ENCODE measurements at regions not wholly inside any gene's neighbourhood (a gene's known extent, or its start where the extent isn't known, plus 50 kb on each side); places are given as distances from the start of the nearest gene placed in this dataset.

- TF ChIP-seq, protein P1, sequence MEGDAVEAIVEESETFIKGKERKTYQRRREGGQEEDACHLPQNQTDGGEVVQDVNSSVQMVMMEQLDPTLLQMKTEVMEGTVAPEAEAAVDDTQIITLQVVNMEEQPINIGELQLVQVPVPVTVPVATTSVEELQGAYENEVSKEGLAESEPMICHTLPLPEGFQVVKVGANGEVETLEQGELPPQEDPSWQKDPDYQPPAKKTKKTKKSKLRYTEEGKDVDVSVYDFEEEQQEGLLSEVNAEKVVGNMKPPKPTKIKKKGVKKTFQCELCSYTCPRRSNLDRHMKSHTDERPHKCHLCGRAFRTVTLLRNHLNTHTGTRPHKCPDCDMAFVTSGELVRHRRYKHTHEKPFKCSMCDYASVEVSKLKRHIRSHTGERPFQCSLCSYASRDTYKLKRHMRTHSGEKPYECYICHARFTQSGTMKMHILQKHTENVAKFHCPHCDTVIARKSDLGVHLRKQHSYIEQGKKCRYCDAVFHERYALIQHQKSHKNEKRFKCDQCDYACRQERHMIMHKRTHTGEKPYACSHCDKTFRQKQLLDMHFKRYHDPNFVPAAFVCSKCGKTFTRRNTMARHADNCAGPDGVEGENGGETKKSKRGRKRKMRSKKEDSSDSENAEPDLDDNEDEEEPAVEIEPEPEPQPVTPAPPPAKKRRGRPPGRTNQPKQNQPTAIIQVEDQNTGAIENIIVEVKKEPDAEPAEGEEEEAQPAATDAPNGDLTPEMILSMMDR (IDR thresholded peaks at IDR 0.05) = no peak
- TF ChIP-seq POLR2AphosphoS5 (IDR thresholded peaks at IDR 0.05) = no peak
- TF ChIP-seq EP300 (IDR thresholded peaks at IDR 0.05) = no peak
Measured at GRCh38 chr6:74762841-74763240, 443.0 kb downstream of the COL12A1 start.

Data from upper lobe of left lung (tissue), 4 donors.